ENCODE measurements at regions not wholly inside any gene's neighbourhood (a gene's known extent, or its start where the extent isn't known, plus 50 kb on each side); places are given as distances from the start of the nearest gene placed in this dataset.
"Not testable (repeated sequence)": the region's sequence is repeated elsewhere in the genome, so short reads cannot be mapped to it uniquely, and the experiment has no call there.

- H3K4me1 Mint-ChIP-seq; H3K27me3 Mint-ChIP-seq (ENCODE audit: low read depth); H3K27ac Mint-ChIP-seq; POLR2A ChIA-PET; H3K4me3 Mint-ChIP-seq: not testable (repeated sequence)
- TF ChIP-seq GABPB1 (CRISPR knock-in tag; IDR thresholded peaks at IDR 0.05), result 0 out of 2 replicates have a peak, but pooled peaks have one; percentile 12
- peaks cover 13% of the 10 kb centered on the region; the same call in 1 of the 2 replicates for H3K36me3 Mint-ChIP-seq
- DNase-seq (ENCODE audit: low spot score) (peak; percentile 62), ATAC-seq (peak; percentile 98)
- H3K9me3 Mint-ChIP-seq, result peaks cover 19% of the 10 kb centered on the region
- CTCF ChIA-PET, result interaction anchor here (0.5 to 1.9 kb wide), 3 partner anchors 109 to 303 kb away, joined by 3 to 8 read pairs (median 3); no protein-coding TSS in a partner anchor
Measured at GRCh38 chr16:88193706-88194396, 188.9 kb upstream of the ZNF469 start.

GRCh38 chr16:88194397-88195268 lies 188.1 kb upstream of the ZNF469 start:
- ATAC-seq (peak; percentile 43), DNase-seq (ENCODE audit: low spot score) (no peak)
- CTCF ChIA-PET, result interaction anchor here (0.6 to 1.9 kb wide), 2 partner anchors 109 to 243 kb away, joined by 3 to 8 read pairs; no protein-coding TSS in a partner anchor
- Mint-ChIP-seq H3K27me3 (ENCODE audit: low read depth) (no peaks in the 10 kb centered on the region), H3K27ac (no peak overlapping the region; the same call in 1 of the 2 replicates), H3K4me3 (no peak overlapping the region), H3K9me3 (peaks cover 15% of the 10 kb centered on the region), H3K4me1 (no peaks in the 10 kb centered on the region), H3K36me3 (peaks cover 10% of the 10 kb centered on the region; the same call in 1 of the 2 replicates)
- POLR2A ChIA-PET, result no interaction called here
- TF ChIP-seq TEAD1 (CRISPR knock-in tag; IDR thresholded peaks at IDR 0.05), result no peak
- no peak for TF ChIP-seq ZNF121 (CRISPR knock-in tag; IDR thresholded peaks at IDR 0.05)
- no peak for TF ChIP-seq PREB (CRISPR knock-in tag; IDR thresholded peaks at IDR 0.05; ENCODE audit: borderline replicate concordance)
- no peak for TF ChIP-seq SMAD3 (CRISPR knock-in tag; IDR thresholded peaks at IDR 0.05; ENCODE audit: borderline replicate concordance)
- no peak for TF ChIP-seq JAZF1 (CRISPR knock-in tag; IDR thresholded peaks at IDR 0.05)
- no peak for TF ChIP-seq E2F1 (CRISPR knock-in tag; IDR thresholded peaks at IDR 0.05)
- TF ChIP-seq ZNF232 (CRISPR knock-in tag; IDR thresholded peaks at IDR 0.05), result no peak
- TF ChIP-seq PRRX2 (CRISPR knock-in tag; IDR thresholded peaks at IDR 0.05), result no peak
- TF ChIP-seq, protein P1, sequence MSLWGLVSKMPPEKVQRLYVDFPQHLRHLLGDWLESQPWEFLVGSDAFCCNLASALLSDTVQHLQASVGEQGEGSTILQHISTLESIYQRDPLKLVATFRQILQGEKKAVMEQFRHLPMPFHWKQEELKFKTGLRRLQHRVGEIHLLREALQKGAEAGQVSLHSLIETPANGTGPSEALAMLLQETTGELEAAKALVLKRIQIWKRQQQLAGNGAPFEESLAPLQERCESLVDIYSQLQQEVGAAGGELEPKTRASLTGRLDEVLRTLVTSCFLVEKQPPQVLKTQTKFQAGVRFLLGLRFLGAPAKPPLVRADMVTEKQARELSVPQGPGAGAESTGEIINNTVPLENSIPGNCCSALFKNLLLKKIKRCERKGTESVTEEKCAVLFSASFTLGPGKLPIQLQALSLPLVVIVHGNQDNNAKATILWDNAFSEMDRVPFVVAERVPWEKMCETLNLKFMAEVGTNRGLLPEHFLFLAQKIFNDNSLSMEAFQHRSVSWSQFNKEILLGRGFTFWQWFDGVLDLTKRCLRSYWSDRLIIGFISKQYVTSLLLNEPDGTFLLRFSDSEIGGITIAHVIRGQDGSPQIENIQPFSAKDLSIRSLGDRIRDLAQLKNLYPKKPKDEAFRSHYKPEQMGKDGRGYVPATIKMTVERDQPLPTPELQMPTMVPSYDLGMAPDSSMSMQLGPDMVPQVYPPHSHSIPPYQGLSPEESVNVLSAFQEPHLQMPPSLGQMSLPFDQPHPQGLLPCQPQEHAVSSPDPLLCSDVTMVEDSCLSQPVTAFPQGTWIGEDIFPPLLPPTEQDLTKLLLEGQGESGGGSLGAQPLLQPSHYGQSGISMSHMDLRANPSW (CRISPR knock-in tag; conservative IDR thresholded peaks at IDR 0.05; ENCODE audit: low read depth), result no peak
- no peak for TF ChIP-seq MYBL2 (CRISPR knock-in tag; IDR thresholded peaks at IDR 0.05)
- TF ChIP-seq FOXK1 (CRISPR knock-in tag; IDR thresholded peaks at IDR 0.05), result no peak

DNA sequence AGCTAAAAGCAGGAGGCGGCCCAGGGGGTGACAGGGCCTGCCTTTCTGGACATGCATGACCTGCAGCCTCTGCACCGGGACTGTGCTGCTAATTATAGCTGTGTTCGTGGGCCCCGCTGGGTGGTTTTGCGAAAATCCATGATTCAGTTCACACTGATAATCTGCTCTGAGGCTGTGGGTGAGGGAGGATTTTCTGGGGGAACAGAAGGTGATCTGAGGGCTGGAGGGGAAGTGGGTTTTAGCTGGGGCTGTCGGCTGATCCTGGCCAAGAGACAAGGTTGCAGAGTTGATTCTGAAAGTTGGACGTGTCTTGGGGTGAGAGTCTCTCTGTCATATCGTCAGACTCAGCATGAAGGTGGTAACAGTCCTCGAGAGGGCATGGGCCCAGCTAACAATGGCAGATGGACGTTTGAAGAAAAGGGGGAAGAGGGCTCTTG lies 187.5 kb upstream of the ZNF469 start:
- DNase-seq (ENCODE audit: low spot score), result no peak
- ATAC-seq, result no peak
- H3K27ac Mint-ChIP-seq, result peak overlapping the region; percentile 44
- ChIA-PET CTCF (interaction anchor here (1.9 kb wide), 1 partner anchor 242 kb away, joined by 8 read pairs; no protein-coding TSS in a partner anchor), POLR2A (no interaction called here)
- no peaks in the 10 kb centered on the region for H3K4me1 Mint-ChIP-seq
- H3K27me3 Mint-ChIP-seq (ENCODE audit: low read depth), result no peaks in the 10 kb centered on the region
- peaks cover 15% of the 10 kb centered on the region for H3K9me3 Mint-ChIP-seq
- no peak overlapping the region for H3K4me3 Mint-ChIP-seq
- TF ChIP-seq GABPB1 (CRISPR knock-in tag; IDR thresholded peaks at IDR 0.05) (no peak), CDX4 (CRISPR knock-in tag; IDR thresholded peaks at IDR 0.05; ENCODE audit: borderline replicate concordance) (no peak), HMGA2 (CRISPR knock-in tag; IDR thresholded peaks at IDR 0.05) (no peak), IRF2 (CRISPR knock-in tag; IDR thresholded peaks at IDR 0.05; ENCODE audit: borderline replicate concordance, low read depth) (no peak), PRRX2 (CRISPR knock-in tag; IDR thresholded peaks at IDR 0.05) (no peak), JAZF1 (CRISPR knock-in tag; IDR thresholded peaks at IDR 0.05) (no peak)
- TF ChIP-seq, protein P2, sequence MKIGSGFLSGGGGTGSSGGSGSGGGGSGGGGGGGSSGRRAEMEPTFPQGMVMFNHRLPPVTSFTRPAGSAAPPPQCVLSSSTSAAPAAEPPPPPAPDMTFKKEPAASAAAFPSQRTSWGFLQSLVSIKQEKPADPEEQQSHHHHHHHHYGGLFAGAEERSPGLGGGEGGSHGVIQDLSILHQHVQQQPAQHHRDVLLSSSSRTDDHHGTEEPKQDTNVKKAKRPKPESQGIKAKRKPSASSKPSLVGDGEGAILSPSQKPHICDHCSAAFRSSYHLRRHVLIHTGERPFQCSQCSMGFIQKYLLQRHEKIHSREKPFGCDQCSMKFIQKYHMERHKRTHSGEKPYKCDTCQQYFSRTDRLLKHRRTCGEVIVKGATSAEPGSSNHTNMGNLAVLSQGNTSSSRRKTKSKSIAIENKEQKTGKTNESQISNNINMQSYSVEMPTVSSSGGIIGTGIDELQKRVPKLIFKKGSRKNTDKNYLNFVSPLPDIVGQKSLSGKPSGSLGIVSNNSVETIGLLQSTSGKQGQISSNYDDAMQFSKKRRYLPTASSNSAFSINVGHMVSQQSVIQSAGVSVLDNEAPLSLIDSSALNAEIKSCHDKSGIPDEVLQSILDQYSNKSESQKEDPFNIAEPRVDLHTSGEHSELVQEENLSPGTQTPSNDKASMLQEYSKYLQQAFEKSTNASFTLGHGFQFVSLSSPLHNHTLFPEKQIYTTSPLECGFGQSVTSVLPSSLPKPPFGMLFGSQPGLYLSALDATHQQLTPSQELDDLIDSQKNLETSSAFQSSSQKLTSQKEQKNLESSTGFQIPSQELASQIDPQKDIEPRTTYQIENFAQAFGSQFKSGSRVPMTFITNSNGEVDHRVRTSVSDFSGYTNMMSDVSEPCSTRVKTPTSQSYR (CRISPR knock-in tag; IDR thresholded peaks at IDR 0.05), result no peak
- TF ChIP-seq, protein P3, sequence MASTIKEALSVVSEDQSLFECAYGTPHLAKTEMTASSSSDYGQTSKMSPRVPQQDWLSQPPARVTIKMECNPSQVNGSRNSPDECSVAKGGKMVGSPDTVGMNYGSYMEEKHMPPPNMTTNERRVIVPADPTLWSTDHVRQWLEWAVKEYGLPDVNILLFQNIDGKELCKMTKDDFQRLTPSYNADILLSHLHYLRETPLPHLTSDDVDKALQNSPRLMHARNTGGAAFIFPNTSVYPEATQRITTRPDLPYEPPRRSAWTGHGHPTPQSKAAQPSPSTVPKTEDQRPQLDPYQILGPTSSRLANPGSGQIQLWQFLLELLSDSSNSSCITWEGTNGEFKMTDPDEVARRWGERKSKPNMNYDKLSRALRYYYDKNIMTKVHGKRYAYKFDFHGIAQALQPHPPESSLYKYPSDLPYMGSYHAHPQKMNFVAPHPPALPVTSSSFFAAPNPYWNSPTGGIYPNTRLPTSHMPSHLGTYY (CRISPR knock-in tag; IDR thresholded peaks at IDR 0.05), result no peak
- peaks cover 8% of the 10 kb centered on the region; the same call in 1 of the 2 replicates for H3K36me3 Mint-ChIP-seq

Data from WTC11 (cell line).